ENCODE measurements at regions not wholly inside any gene's neighbourhood (a gene's known extent, or its start where the extent isn't known, plus 50 kb on each side); places are given as distances from the start of the nearest gene placed in this dataset.

- TF ChIP-seq NR2C2 (CRISPR knock-in tag; IDR thresholded peaks at IDR 0.05; ENCODE audit: borderline replicate concordance) (no peak), USF2 (IDR thresholded peaks at IDR 0.05; ENCODE audit: low read depth, low read length) (no peak), USF2 (CRISPR knock-in tag; IDR thresholded peaks at IDR 0.05; ENCODE audit: borderline replicate concordance) (no peak), BCL3 (CRISPR knock-in tag; IDR thresholded peaks at IDR 0.05) (no peak), FOXM1 (CRISPR knock-in tag; IDR thresholded peaks at IDR 0.05) (no peak), PITX1 (CRISPR knock-in tag; IDR thresholded peaks at IDR 0.05) (no peak), MAFF (IDR thresholded peaks at IDR 0.05; ENCODE audit: low read depth, low read length) (no peak), ZNF121 (CRISPR knock-in tag; IDR thresholded peaks at IDR 0.05) (no peak), CTCF (CRISPR knock-in tag; IDR thresholded peaks at IDR 0.05) (no peak)
Measured at GRCh38 chrX:46169808-46170207, 375.4 kb downstream of the ZNF674 start.
